Ishikawa (cell line): ENCODE measurements at regions not wholly inside any gene's neighbourhood (a gene's known extent, or its start where the extent isn't known, plus 50 kb on each side); places are given as distances from the start of the nearest gene placed in this dataset.

Experiments used
- CEBPB ChIP-seq: IDR thresholded peaks from 2 replicates; pipeline ENCODE4 v1.6.1; 2012
- CREB1 ChIP-seq: IDR thresholded peaks from 2 replicates; pipeline ENCODE4 v1.6.1; 2012; ENCODE audit warnings: low read depth
- MAX ChIP-seq: IDR thresholded peaks from 2 replicates; pipeline ENCODE4 v1.6.1; 2012
- RAD21 ChIP-seq: IDR thresholded peaks from 2 replicates; pipeline ENCODE4 v1.6.1; 2012; ENCODE audit warnings: low read depth

- TF ChIP-seq CEBPB (no peak), CREB1 (no peak), MAX (no peak), RAD21 (no peak)
Measured at GRCh38 chr12:76623931-76624330, 64.4 kb upstream of the OSBPL8 start.
